Activated gamma-delta T cell treated with anti-CD3 and anti-CD28 coated beads, Interleukin-2, amount 50 U/mL, for 16 hours (primary cell): ENCODE measurements at regions not wholly inside any gene's neighbourhood (a gene's known extent, or its start where the extent isn't known, plus 50 kb on each side); places are given as distances from the start of the nearest gene placed in this dataset.
"Not testable (repeated sequence)": the region's sequence is repeated elsewhere in the genome, so short reads cannot be mapped to it uniquely, and the experiment has no call there.

Experiments used
- DNase-seq: peaks from one replicate; pipeline ENCODE4 v3.0.0-alpha.2; 2020; ENCODE audit warnings: low read depth

GRCh38 chr4:19030536-19030935, 1009.0 kb upstream of the LCORL start:
- DNase-seq: no peak

- no peak for DNase-seq
Observed at GRCh38 chr4:19030048-19030447, 1008.5 kb upstream of the LCORL start.

GRCh38 chr4:19026281-19026680, 1004.7 kb upstream of the LCORL start:
- no peak for DNase-seq

- DNase-seq: no peak
Observed at GRCh38 chr4:19025031-19025430, 1003.5 kb upstream of the LCORL start.

- no peak for DNase-seq
Observed at GRCh38 chr4:19024047-19024446, 1002.5 kb upstream of the LCORL start.

GRCh38 chr4:19021617-19022016, 1000.1 kb upstream of the LCORL start:
- no peak for DNase-seq

- DNase-seq: not testable (repeated sequence)
Observed at GRCh38 chr4:19016550-19016949, 995.0 kb upstream of the LCORL start.

- no peak for DNase-seq
Observed at GRCh38 chr4:19014594-19014993, 993.0 kb upstream of the LCORL start.

- no peak for DNase-seq
Observed at GRCh38 chr4:19010761-19011160, 989.2 kb upstream of the LCORL start.

GRCh38 chr4:19009881-19010280, 988.3 kb upstream of the LCORL start:
- no peak for DNase-seq

GRCh38 chr4:19005211-19005610, 983.7 kb upstream of the LCORL start:
- no peak for DNase-seq

- no peak for DNase-seq
Observed at GRCh38 chr4:19002170-19002569, 980.6 kb upstream of the LCORL start.

GRCh38 chr4:18999595-18999994, 978.0 kb upstream of the LCORL start:
- no peak for DNase-seq

GRCh38 chr4:18981234-18981615, 959.7 kb upstream of the LCORL start:
- no peak for DNase-seq

GRCh38 chr4:18980516-18981233, 959.1 kb upstream of the LCORL start:
- DNase-seq: no peak

GRCh38 chr4:18976884-18977283, 955.3 kb upstream of the LCORL start:
- DNase-seq: no peak

- DNase-seq: no peak
Observed at GRCh38 chr4:18975916-18976808, 954.6 kb upstream of the LCORL start.

- no peak for DNase-seq
Observed at GRCh38 chr4:18973296-18973695, 951.7 kb upstream of the LCORL start.

GRCh38 chr4:18961879-18962278, 940.3 kb upstream of the LCORL start:
- DNase-seq: no peak

GRCh38 chr4:18961266-18961665, 939.7 kb upstream of the LCORL start:
- no peak for DNase-seq

- DNase-seq: no peak
Observed at GRCh38 chr4:18957716-18958115, 936.2 kb upstream of the LCORL start.

GRCh38 chr4:18954538-18954937, 933.0 kb upstream of the LCORL start:
- no peak for DNase-seq

- no peak for DNase-seq
Observed at GRCh38 chr4:18953613-18954012, 932.1 kb upstream of the LCORL start.
